GM12865 (cell line): ENCODE measurements at regions not wholly inside any gene's neighbourhood (a gene's known extent, or its start where the extent isn't known, plus 50 kb on each side); places are given as distances from the start of the nearest gene placed in this dataset.

Source experiments
- DNase-seq: peaks from one replicate; pipeline ENCODE4 v3.0.0; 2010; ENCODE audit warnings: low read depth
- H3K4me3 ChIP-seq: 2 replicates; pipeline ENCODE4 v1.5.1; 2011; ENCODE audit warnings: mild to moderate bottlenecking, low read depth, low read length, control low read depth
- CTCF ChIP-seq: IDR thresholded peaks from 2 replicates; pipeline ENCODE4 v1.5.1; 2011; ENCODE audit warnings: low read length, control low read depth, low read depth, inconsistent platforms; ENCODE audit not compliant: insufficient read depth; ENCODE audit errors: missing control alignments

GRCh38 chr2:120624061-120624737 is 111.5 kb upstream of the GLI2 start:
- TF ChIP-seq CTCF = no peak
- H3K4me3 ChIP-seq = no peak overlapping the region
- DNase-seq = no peak

- TF ChIP-seq CTCF = no peak
- no peak overlapping the region for H3K4me3 ChIP-seq
- no peak for DNase-seq
These were observed 110.8 kb upstream of the GLI2 start for GRCh38 chr2:120624738-120625446.

GRCh38 chr2:120625865-120626560 is 109.7 kb upstream of the GLI2 start:
- no peak overlapping the region for H3K4me3 ChIP-seq
- no peak for DNase-seq
- no peak for TF ChIP-seq CTCF

GRCh38 chr2:120626566-120626965 is 109.1 kb upstream of the GLI2 start:
- no peak for DNase-seq
- no peak overlapping the region for H3K4me3 ChIP-seq
- TF ChIP-seq CTCF = no peak

GRCh38 chr2:120628248-120628647 is 107.4 kb upstream of the GLI2 start:
- no peak overlapping the region for H3K4me3 ChIP-seq
- DNase-seq = no peak
- no peak for TF ChIP-seq CTCF

- TF ChIP-seq CTCF = no peak
- no peak for DNase-seq
- no peak overlapping the region for H3K4me3 ChIP-seq
These were observed 106.3 kb upstream of the GLI2 start for GRCh38 chr2:120629241-120629895.
